Brain microvascular endothelial cell (primary cell): ENCODE measurements at regions not wholly inside any gene's neighbourhood (a gene's known extent, or its start where the extent isn't known, plus 50 kb on each side); places are given as distances from the start of the nearest gene placed in this dataset.

ENCODE experiments used
- DNase-seq: peaks from one replicate; pipeline ENCODE4 v3.0.0-alpha.2; 2020
- H3K27ac ChIP-seq: fragments of 250-450 bp; sonication (Bioruptor Pico); 2 replicates; pipeline ENCODE4 v1.5.1; 2020; ENCODE audit warnings: mild to moderate bottlenecking, moderate library complexity
- H3K27me3 ChIP-seq: fragments of 250-450 bp; sonication (Bioruptor Pico); replicated peaks from 2 replicates; pipeline ENCODE4 v1.5.1; 2020; ENCODE audit warnings: mild to moderate bottlenecking
- H3K36me3 ChIP-seq: fragments of 250-450 bp; sonication (Bioruptor Pico); replicated peaks from 2 replicates; pipeline ENCODE4 v1.5.1; 2020; ENCODE audit warnings: mild to moderate bottlenecking
- H3K4me3 ChIP-seq: 2 replicates; pipeline ENCODE4 v1.5.1; 2011; ENCODE audit warnings: low read depth, mild to moderate bottlenecking, control low read depth, low read length, moderate library complexity
- in situ Hi-C: cut with HindIII; loops from 2 replicates; pipeline ENCODE4 v1.10.0; 2017; ENCODE audit warnings: low sequenced_read_pairs, low pct_ligation_motif_present
- TF ChIP-seq, protein P1 (sequence below): IDR thresholded peaks from 2 replicates; pipeline ENCODE4 v1.5.1; 2011; ENCODE audit warnings: low read depth, mild to moderate bottlenecking, moderate library complexity, low read length, control low read depth, inconsistent platforms; ENCODE audit errors: missing control alignments

DNA sequence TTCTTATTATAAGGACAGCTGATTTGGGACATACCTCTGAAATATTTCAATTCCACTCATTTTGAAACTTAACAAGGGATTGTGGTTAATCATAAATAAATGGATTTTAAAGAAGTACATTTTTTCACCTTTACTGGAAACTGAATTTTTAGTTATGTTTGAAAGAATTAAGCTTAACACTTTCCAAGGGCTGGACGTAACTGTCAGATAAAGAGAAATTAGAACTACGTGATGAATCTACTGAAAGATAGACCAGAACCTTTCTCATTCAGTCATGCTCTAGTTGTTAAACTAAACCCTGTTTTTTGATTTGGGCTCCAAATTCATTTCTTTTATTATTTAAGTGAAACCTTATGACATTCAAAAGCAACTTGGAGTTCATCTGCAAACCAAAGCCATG is 1892.1 kb upstream of the SEL1L start:
- H3K27ac ChIP-seq, result no peak overlapping the region
- TF ChIP-seq, protein P1, sequence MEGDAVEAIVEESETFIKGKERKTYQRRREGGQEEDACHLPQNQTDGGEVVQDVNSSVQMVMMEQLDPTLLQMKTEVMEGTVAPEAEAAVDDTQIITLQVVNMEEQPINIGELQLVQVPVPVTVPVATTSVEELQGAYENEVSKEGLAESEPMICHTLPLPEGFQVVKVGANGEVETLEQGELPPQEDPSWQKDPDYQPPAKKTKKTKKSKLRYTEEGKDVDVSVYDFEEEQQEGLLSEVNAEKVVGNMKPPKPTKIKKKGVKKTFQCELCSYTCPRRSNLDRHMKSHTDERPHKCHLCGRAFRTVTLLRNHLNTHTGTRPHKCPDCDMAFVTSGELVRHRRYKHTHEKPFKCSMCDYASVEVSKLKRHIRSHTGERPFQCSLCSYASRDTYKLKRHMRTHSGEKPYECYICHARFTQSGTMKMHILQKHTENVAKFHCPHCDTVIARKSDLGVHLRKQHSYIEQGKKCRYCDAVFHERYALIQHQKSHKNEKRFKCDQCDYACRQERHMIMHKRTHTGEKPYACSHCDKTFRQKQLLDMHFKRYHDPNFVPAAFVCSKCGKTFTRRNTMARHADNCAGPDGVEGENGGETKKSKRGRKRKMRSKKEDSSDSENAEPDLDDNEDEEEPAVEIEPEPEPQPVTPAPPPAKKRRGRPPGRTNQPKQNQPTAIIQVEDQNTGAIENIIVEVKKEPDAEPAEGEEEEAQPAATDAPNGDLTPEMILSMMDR, result no peak
- DNase-seq, result no peak

DNA sequence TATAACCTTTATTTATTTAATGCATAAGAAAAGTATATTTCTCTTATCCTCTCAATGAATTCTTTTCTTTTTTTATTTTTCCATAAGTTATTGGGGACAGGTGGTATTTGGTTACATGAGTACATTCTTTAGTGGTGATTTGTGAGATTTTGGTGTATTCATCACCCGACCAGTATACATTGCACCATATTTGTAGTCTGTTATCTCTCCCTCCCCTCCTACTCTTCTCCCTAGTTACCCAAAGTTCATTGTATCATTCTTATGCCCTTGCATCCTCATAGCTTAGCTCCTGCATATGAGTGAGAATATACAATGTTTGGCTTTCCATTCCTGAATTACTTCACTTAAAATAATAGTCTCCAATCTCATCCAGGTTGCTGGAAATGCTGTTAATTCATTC is 1900.0 kb upstream of the SEL1L start:
- no peaks in the 10 kb centered on the region for H3K27me3 ChIP-seq
- no peaks in the 10 kb centered on the region for H3K36me3 ChIP-seq
- in situ Hi-C loops, result no loop called here
- H3K4me3 ChIP-seq, result no peak overlapping the region
- H3K27ac ChIP-seq, result no peak overlapping the region
- TF ChIP-seq, protein P1, result no peak
- DNase-seq, result no peak

More for the DNA sequence above, 1892.1 kb upstream of the SEL1L start:
- Histone ChIP-seq H3K36me3 (no peaks in the 10 kb centered on the region), H3K27me3 (no peaks in the 10 kb centered on the region), H3K4me3 (no peak overlapping the region)
- in situ Hi-C loops, result no loop called here

DNA sequence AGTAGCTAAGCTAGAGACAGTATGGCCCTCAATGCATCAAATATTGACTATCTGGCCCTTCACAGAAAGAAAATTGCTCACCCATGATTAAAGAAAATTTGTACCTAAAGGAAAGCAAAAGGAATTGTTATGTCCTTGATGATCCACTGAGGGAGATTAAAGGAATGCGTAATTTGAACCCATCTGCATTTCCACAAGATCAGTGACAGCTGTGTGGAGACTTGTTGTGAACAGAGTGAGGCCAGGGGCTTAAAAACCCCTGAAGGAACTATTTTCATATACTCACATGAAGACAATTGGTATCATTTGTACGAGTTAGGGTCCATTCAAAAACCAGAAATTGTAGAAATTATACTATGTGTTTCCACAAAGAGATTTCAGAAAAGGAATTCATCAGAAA is 1908.1 kb upstream of the SEL1L start:
- no peak for DNase-seq
- Histone ChIP-seq H3K4me3 (no peak overlapping the region), H3K27ac (no peak overlapping the region), H3K36me3 (no peaks in the 10 kb centered on the region), H3K27me3 (no peaks in the 10 kb centered on the region)
- in situ Hi-C loops, result no loop called here
- TF ChIP-seq, protein P1, result no peak

DNA sequence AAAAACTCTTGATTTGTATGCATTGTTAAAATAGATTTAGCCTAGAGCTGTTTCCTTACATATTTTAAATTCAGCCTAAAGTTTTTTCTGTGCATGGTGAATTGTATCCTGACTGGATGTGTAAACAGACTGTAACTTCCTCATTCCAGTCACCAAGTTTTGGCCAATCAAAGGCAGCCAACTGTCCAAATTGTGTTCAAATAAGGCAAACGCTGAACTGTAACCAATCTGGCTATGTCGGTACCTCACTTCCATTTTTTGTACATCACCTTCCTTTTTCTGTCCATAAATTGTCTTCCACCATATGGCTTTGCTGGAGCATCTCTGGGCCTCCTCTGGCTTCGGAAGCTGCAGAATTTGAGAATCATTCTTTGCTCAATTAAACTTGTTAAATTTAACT is 1921.9 kb upstream of the SEL1L start:
- TF ChIP-seq, protein P1, result no peak
- Histone ChIP-seq H3K27ac (no peak overlapping the region), H3K4me3 (no peak overlapping the region), H3K36me3 (no peaks in the 10 kb centered on the region), H3K27me3 (no peaks in the 10 kb centered on the region)
- DNase-seq, result no peak
- in situ Hi-C loops, result no loop called here

DNA sequence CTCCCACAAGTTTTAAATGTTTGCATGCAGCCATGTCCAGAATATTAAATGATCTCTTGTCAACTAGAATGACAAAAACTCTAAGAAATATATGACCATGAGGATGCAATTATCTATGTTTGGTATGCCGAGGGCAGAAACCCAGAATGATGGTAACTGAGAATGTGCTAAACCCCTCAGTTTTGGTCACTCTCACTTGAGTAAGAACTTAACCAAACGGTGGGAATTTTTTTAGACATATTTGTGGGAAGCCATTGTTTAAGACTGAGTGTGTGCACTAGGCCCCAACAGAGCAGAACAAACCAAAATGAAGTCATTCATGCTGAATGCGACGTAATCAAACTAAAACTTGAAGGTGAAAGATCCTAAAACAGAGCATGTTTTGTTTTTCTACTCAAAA is 1927.9 kb upstream of the SEL1L start:
- in situ Hi-C loops, result no loop called here
- Histone ChIP-seq H3K27me3 (no peaks in the 10 kb centered on the region), H3K36me3 (no peaks in the 10 kb centered on the region), H3K27ac (no peak overlapping the region), H3K4me3 (no peak overlapping the region)
- no peak for DNase-seq
- TF ChIP-seq, protein P1, result no peak

DNA sequence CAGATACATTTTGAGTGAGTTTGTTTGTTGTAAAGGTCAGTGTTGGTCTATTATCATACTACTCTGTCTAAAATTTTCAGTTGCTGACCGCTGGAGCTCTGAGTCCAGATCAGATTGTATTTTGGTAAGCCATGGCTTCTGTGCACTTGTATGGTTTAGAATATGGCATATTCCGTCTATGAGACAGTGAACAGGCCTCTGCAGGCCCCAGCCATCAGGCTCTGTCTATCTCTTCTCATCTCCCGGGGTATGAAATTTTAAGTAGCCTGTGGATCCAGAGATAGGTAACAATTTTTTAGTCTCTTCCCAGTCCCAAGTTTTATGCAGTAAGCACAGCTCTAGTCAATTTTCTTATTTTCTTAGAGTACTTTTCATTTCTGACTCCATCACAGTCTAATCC is 1929.1 kb upstream of the SEL1L start:
- H3K4me3 ChIP-seq, result no peak overlapping the region
- H3K27ac ChIP-seq, result no peak overlapping the region
- in situ Hi-C loops, result no loop called here
- no peaks in the 10 kb centered on the region for H3K27me3 ChIP-seq
- no peak for DNase-seq
- TF ChIP-seq, protein P1, result no peak
- H3K36me3 ChIP-seq, result no peaks in the 10 kb centered on the region
